PC-3 (cell line): ENCODE measurements at regions not wholly inside any gene's neighbourhood (a gene's known extent, or its start where the extent isn't known, plus 50 kb on each side); places are given as distances from the start of the nearest gene placed in this dataset.
"Not testable (repeated sequence)": the region's sequence is repeated elsewhere in the genome, so short reads cannot be mapped to it uniquely, and the experiment has no call there.

Experiments
- CTCF ChIP-seq: fragments of 300-600 bp; sonication (generic); conservative IDR thresholded peaks from 2 replicates; pipeline ENCODE4 v1.5.1; 2017; ENCODE audit warnings: antibody characterized with exemption, low read depth, mild to moderate bottlenecking, low read length
- EZH2 ChIP-seq: fragments of 300-600 bp; sonication (generic); IDR thresholded peaks from one replicate; pipeline ENCODE4 v1.6.1; 2017; ENCODE audit warnings: antibody characterized with exemption, mild to moderate bottlenecking, low read length; ENCODE audit not compliant: unreplicated experiment
- EZH2phosphoT487 ChIP-seq: fragments of 300-600 bp; sonication (generic); IDR thresholded peaks from 2 replicates; pipeline ENCODE4 v1.6.1; 2018; ENCODE audit warnings: mild to moderate bottlenecking, antibody characterized with exemption, low read length, borderline replicate concordance

GRCh38 chr7:149674728-149675385 lies 98.5 kb downstream of the ZNF467 start:
- not testable (repeated sequence) for TF ChIP-seq EZH2, CTCF, EZH2phosphoT487
